NCI-H2171 (cell line): ENCODE measurements at regions not wholly inside any gene's neighbourhood (a gene's known extent, or its start where the extent isn't known, plus 50 kb on each side); places are given as distances from the start of the nearest gene placed in this dataset.

Experiments used
- DNase-seq: peaks from one replicate; lab custom pipeline; 2025; lab: John Stamatoyannopoulos, UW

GRCh38 chr9:79201636-79202035 is 370.1 kb upstream of the TLE4 start:
- DNase-seq, result no peak

GRCh38 chr9:79208791-79209396 is 362.9 kb upstream of the TLE4 start:
- no peak for DNase-seq

GRCh38 chr9:79210541-79211243 is 361.1 kb upstream of the TLE4 start:
- DNase-seq, result no peak

GRCh38 chr9:79213417-79214125 is 358.2 kb upstream of the TLE4 start:
- no peak for DNase-seq

GRCh38 chr9:79215821-79216220 is 355.9 kb upstream of the TLE4 start:
- DNase-seq, result no peak

- no peak for DNase-seq
Measured at GRCh38 chr9:79220251-79220650, 351.5 kb upstream of the TLE4 start.

GRCh38 chr9:79220666-79221065 is 351.1 kb upstream of the TLE4 start:
- no peak for DNase-seq

GRCh38 chr9:79221084-79221483 is 350.7 kb upstream of the TLE4 start:
- DNase-seq, result no peak

GRCh38 chr9:79222483-79222882 is 349.3 kb upstream of the TLE4 start:
- no peak for DNase-seq

GRCh38 chr9:79224672-79225433 is 346.9 kb upstream of the TLE4 start:
- no peak for DNase-seq

GRCh38 chr9:79233542-79233941 is 338.2 kb upstream of the TLE4 start:
- no peak for DNase-seq

GRCh38 chr9:79236466-79236865 is 335.3 kb upstream of the TLE4 start:
- DNase-seq, result no peak

GRCh38 chr9:79237861-79238260 is 333.9 kb upstream of the TLE4 start:
- no peak for DNase-seq

- DNase-seq, result no peak
Measured at GRCh38 chr9:79240774-79241173, 331.0 kb upstream of the TLE4 start.

GRCh38 chr9:79242489-79242888 is 329.3 kb upstream of the TLE4 start:
- DNase-seq, result no peak

- no peak for DNase-seq
Measured at GRCh38 chr9:79246170-79246569, 325.6 kb upstream of the TLE4 start.

- no peak for DNase-seq
Measured at GRCh38 chr9:79247021-79247420, 324.7 kb upstream of the TLE4 start.

GRCh38 chr9:79250806-79251205 is 321.0 kb upstream of the TLE4 start:
- DNase-seq, result no peak

GRCh38 chr9:79254900-79255650 is 316.7 kb upstream of the TLE4 start:
- DNase-seq, result peak; percentile 32

GRCh38 chr9:79255651-79256260 is 316.0 kb upstream of the TLE4 start:
- DNase-seq, result no peak

GRCh38 chr9:79256691-79257213 is 315.0 kb upstream of the TLE4 start:
- DNase-seq, result peak; percentile 42
